Neural cell (in vitro differentiated cells): ENCODE measurements at regions not wholly inside any gene's neighbourhood (a gene's known extent, or its start where the extent isn't known, plus 50 kb on each side); places are given as distances from the start of the nearest gene placed in this dataset.

ENCODE experiments used
- H2AFZ ChIP-seq: fragments of 200-600, 300-800 bp; sonication (generic), shearing (Covaris generic); 2 replicates; pipeline ENCODE4 v1.6.0; 2014; ENCODE audit warnings: low read depth, mild to moderate bottlenecking, antibody characterized with exemption, low read length, moderate library complexity
- H3F3A ChIP-seq: fragments of 200-600 bp; shearing (Covaris generic); 2 replicates; pipeline ENCODE4 v1.6.1; 2016; ENCODE audit warnings: mild to moderate bottlenecking, moderate library complexity, mixed read lengths, antibody characterized with exemption, low read length; ENCODE audit not compliant: insufficient read depth, poor library complexity, severe bottlenecking
- H3K27ac ChIP-seq: fragments of 200-600, 300-800 bp; sonication (generic), shearing (Covaris generic); 2 replicates; pipeline ENCODE4 v1.5.1; 2014; ENCODE audit warnings: mild to moderate bottlenecking, low read length, moderate library complexity
- H3K27me3 ChIP-seq: fragments of 300-800, 200-600 bp; sonication (generic), shearing (Covaris generic); 2 replicates; pipeline ENCODE4 v1.6.0; 2014; ENCODE audit warnings: mild to moderate bottlenecking, low read depth, low read length, moderate library complexity; ENCODE audit not compliant: insufficient read depth
- H3K36me3 ChIP-seq: fragments of 300-800, 200-600 bp; sonication (generic), shearing (Covaris generic); 2 replicates; pipeline ENCODE4 v1.5.1; 2014; ENCODE audit warnings: mild to moderate bottlenecking, antibody characterized with exemption, low read length, moderate library complexity; ENCODE audit not compliant: insufficient read depth
- H3K4me2 ChIP-seq: fragments of 300-800, 200-600 bp; sonication (generic), shearing (Covaris generic); 2 replicates; pipeline ENCODE4 v1.6.0; 2014; ENCODE audit warnings: mild to moderate bottlenecking, low read length
- H3K4me3 ChIP-seq: fragments of 300-800, 200-600 bp; sonication (generic), shearing (Covaris generic); 2 replicates; pipeline ENCODE4 v1.5.1; 2014; ENCODE audit warnings: mild to moderate bottlenecking, low read length, moderate library complexity
- H3K79me2 ChIP-seq: fragments of 200-600 bp; shearing (Covaris generic); replicated peaks from 2 replicates; pipeline ENCODE4 v1.6.0; 2014; ENCODE audit warnings: mild to moderate bottlenecking, low read length, moderate library complexity; ENCODE audit not compliant: insufficient read depth
- H3K9ac ChIP-seq: fragments of 300-800, 200-600 bp; sonication (generic), shearing (Covaris generic); 2 replicates; pipeline ENCODE4 v1.6.1; 2016; ENCODE audit warnings: mild to moderate bottlenecking, low read length, mixed read lengths
- H3K9me2 ChIP-seq: fragments of 200-600 bp; shearing (Covaris generic); 2 replicates; pipeline ENCODE4 v1.6.1; 2016; ENCODE audit warnings: mild to moderate bottlenecking, low read length, mixed read lengths; ENCODE audit not compliant: insufficient read depth
- H3K9me3 ChIP-seq: fragments of 200-600, 300-800 bp; sonication (generic), shearing (Covaris generic); 2 replicates; pipeline ENCODE4 v1.6.1; 2016; ENCODE audit warnings: mild to moderate bottlenecking, mixed run types, low read length, moderate library complexity, mixed read lengths
- H4K20me1 ChIP-seq: fragments of 200-600 bp; shearing (Covaris generic); 2 replicates; pipeline ENCODE4 v1.6.1; 2016; ENCODE audit warnings: mild to moderate bottlenecking, mixed run types; ENCODE audit not compliant: insufficient read depth
- EP300 ChIP-seq: fragments of 450-650 bp; conservative IDR thresholded peaks from 2 replicates; pipeline ENCODE4 v1.6.1; 2014; ENCODE audit warnings: antibody characterized with exemption, mild to moderate bottlenecking, moderate library complexity; ENCODE audit not compliant: poor library complexity, severe bottlenecking
- EZH2 ChIP-seq: fragments of 200-600, 300-800 bp; shearing (Covaris generic), sonication (generic); IDR thresholded peaks from 2 replicates; pipeline ENCODE4 v1.6.1; 2014; ENCODE audit warnings: antibody characterized with exemption, low read length, borderline replicate concordance, mild to moderate bottlenecking; ENCODE audit not compliant: insufficient read depth, poor library complexity, severe bottlenecking
- MXI1 ChIP-seq: fragments of 450-650 bp; conservative IDR thresholded peaks from 2 replicates; pipeline ENCODE4 v1.6.1; 2014; ENCODE audit warnings: antibody characterized with exemption, mild to moderate bottlenecking; ENCODE audit not compliant: poor library complexity, severe bottlenecking
- POLR2AphosphoS5 ChIP-seq: IDR thresholded peaks from 2 replicates; pipeline ENCODE4 v1.6.1; 2012
- RAD21 ChIP-seq: fragments of 450-650 bp; conservative IDR thresholded peaks from 2 replicates; pipeline ENCODE4 v1.6.1; 2014; ENCODE audit warnings: antibody characterized with exemption, mild to moderate bottlenecking, moderate library complexity
- SMC3 ChIP-seq: fragments of 450-650 bp; conservative IDR thresholded peaks from 2 replicates; pipeline ENCODE4 v1.6.1; 2014; ENCODE audit warnings: antibody characterized with exemption, mild to moderate bottlenecking, moderate library complexity; ENCODE audit not compliant: poor library complexity
- TAF1 ChIP-seq: IDR thresholded peaks from 2 replicates; pipeline ENCODE4 v1.6.1; 2012; ENCODE audit warnings: low read depth
- TF ChIP-seq, protein P1 (sequence below): IDR thresholded peaks from 2 replicates; pipeline ENCODE4 v1.6.1; 2012; ENCODE audit warnings: borderline replicate concordance
- TF ChIP-seq, protein P2 (sequence below): fragments of 450-650 bp; IDR thresholded peaks from 2 replicates; pipeline ENCODE4 v1.5.1; 2014; ENCODE audit warnings: antibody characterized with exemption, mild to moderate bottlenecking, moderate library complexity; ENCODE audit not compliant: poor library complexity, severe bottlenecking

DNA sequence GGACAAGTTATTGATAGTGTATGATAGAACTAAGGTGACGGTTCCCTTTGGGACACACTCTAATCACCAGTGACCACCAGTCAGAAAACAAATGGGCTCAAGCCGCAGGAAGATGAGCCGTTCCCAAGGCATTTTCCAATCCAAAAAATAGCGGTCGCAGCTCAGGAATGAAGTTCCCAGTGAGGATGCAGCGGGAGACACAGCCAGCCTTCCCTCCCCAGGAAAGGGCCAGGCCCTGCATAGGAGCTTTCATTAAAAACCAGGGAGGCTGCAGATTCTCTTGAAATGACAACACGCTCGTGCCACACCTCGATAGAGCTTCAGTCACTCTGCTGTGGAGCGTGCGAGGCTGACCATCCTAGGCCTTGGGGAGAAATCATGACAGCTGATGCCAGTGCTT is 65.8 kb upstream of the WNT7B start:
- H3K36me3 ChIP-seq: no peaks in the 10 kb centered on the region
- TF ChIP-seq, protein P1, sequence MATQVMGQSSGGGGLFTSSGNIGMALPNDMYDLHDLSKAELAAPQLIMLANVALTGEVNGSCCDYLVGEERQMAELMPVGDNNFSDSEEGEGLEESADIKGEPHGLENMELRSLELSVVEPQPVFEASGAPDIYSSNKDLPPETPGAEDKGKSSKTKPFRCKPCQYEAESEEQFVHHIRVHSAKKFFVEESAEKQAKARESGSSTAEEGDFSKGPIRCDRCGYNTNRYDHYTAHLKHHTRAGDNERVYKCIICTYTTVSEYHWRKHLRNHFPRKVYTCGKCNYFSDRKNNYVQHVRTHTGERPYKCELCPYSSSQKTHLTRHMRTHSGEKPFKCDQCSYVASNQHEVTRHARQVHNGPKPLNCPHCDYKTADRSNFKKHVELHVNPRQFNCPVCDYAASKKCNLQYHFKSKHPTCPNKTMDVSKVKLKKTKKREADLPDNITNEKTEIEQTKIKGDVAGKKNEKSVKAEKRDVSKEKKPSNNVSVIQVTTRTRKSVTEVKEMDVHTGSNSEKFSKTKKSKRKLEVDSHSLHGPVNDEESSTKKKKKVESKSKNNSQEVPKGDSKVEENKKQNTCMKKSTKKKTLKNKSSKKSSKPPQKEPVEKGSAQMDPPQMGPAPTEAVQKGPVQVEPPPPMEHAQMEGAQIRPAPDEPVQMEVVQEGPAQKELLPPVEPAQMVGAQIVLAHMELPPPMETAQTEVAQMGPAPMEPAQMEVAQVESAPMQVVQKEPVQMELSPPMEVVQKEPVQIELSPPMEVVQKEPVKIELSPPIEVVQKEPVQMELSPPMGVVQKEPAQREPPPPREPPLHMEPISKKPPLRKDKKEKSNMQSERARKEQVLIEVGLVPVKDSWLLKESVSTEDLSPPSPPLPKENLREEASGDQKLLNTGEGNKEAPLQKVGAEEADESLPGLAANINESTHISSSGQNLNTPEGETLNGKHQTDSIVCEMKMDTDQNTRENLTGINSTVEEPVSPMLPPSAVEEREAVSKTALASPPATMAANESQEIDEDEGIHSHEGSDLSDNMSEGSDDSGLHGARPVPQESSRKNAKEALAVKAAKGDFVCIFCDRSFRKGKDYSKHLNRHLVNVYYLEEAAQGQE: no peak
- TF ChIP-seq SMC3 (no peak), RAD21 (no peak), POLR2AphosphoS5 (no peak), EP300 (no peak), EZH2 (no peak), TAF1 (no peak), MXI1 (no peak)
- TF ChIP-seq, protein P2, sequence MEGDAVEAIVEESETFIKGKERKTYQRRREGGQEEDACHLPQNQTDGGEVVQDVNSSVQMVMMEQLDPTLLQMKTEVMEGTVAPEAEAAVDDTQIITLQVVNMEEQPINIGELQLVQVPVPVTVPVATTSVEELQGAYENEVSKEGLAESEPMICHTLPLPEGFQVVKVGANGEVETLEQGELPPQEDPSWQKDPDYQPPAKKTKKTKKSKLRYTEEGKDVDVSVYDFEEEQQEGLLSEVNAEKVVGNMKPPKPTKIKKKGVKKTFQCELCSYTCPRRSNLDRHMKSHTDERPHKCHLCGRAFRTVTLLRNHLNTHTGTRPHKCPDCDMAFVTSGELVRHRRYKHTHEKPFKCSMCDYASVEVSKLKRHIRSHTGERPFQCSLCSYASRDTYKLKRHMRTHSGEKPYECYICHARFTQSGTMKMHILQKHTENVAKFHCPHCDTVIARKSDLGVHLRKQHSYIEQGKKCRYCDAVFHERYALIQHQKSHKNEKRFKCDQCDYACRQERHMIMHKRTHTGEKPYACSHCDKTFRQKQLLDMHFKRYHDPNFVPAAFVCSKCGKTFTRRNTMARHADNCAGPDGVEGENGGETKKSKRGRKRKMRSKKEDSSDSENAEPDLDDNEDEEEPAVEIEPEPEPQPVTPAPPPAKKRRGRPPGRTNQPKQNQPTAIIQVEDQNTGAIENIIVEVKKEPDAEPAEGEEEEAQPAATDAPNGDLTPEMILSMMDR: no peak
- H3K27ac ChIP-seq: no peak overlapping the region
- peaks cover 83% of the 10 kb centered on the region for H3K27me3 ChIP-seq
- H3K9ac ChIP-seq: no peak overlapping the region
- no peak overlapping the region for H3K4me2 ChIP-seq
- no peaks in the 10 kb centered on the region for H4K20me1 ChIP-seq
- H3K79me2 ChIP-seq: no peaks in the 10 kb centered on the region
- no peaks in the 10 kb centered on the region for H3K9me2 ChIP-seq
- H3K4me3 ChIP-seq: no peak overlapping the region
- H3F3A ChIP-seq: no peaks in the 10 kb centered on the region
- no peaks in the 10 kb centered on the region for H3K9me3 ChIP-seq
- H2AFZ ChIP-seq: no peak overlapping the region

DNA sequence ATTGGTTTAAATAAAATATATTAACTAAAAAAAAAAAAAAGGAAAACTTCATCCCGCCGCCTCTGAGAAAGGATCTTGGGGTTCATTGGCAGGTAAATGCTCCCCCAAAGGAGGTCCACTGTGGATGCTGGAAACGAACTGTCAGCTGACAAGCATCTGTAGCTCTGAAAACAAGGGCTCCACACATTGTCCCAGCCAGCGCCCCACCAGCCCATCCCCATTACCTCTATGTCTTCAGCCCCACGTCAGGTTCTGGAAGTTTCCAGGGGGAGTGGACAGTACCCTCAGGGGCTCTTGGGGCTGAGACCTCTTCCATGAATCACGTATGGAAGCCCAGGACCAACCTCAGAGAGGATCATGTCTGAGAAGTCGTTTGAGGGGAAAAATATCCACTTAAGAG is 66.4 kb upstream of the WNT7B start:
- no peak overlapping the region for H3K4me2 ChIP-seq
- TF ChIP-seq POLR2AphosphoS5 (no peak), EZH2 (no peak), TAF1 (no peak), RAD21 (no peak), SMC3 (no peak), MXI1 (no peak), EP300 (no peak)
- TF ChIP-seq, protein P1: no peak
- TF ChIP-seq, protein P2: no peak
- no peak overlapping the region for H2AFZ ChIP-seq
- H3K9ac ChIP-seq: no peak overlapping the region
- no peak overlapping the region for H3K4me3 ChIP-seq
- H3K9me3 ChIP-seq: no peaks in the 10 kb centered on the region
- H3K79me2 ChIP-seq: no peaks in the 10 kb centered on the region
- no peaks in the 10 kb centered on the region for H3K36me3 ChIP-seq
- H4K20me1 ChIP-seq: no peaks in the 10 kb centered on the region
- no peaks in the 10 kb centered on the region for H3F3A ChIP-seq
- H3K27ac ChIP-seq: no peak overlapping the region
- H3K9me2 ChIP-seq: no peaks in the 10 kb centered on the region
- peaks cover 89% of the 10 kb centered on the region for H3K27me3 ChIP-seq
